ENCODE measurements at regions not wholly inside any gene's neighbourhood (a gene's known extent, or its start where the extent isn't known, plus 50 kb on each side); places are given as distances from the start of the nearest gene placed in this dataset.

DNA sequence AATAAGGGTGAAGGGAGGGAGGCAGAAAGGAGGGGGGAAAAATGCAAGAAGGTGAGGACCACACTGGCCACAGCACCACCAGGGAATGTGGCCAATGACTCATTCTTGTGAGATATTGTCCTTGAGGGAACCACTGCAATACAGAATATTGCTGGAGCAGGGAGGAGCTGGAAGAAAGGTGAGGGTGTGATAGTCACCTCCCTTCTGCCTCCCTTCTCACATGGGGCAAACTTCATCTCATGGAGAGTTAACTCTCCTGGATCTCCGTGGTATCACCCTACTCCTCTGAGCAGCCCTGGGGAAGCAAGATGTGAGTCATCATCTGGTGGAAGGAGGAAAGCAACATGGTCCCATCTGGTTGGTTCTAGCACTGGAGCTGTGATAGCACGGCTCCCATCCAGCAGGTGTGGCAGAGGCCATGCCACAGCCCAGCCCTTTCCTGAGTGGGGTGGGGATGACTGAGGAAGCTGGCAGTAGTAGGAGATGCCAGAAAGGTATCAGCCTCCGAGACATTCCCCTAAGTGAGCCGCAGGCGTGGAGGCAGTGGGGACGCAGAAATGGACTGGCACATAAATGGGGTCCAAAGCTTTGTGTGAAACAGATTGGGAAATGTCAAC is 115.9 kb upstream of the LPP start:
- H3K14ac ChIP-seq (replicated peaks; ENCODE audit: low read depth, low read length) = no peak overlapping the region
- H2BK15ac ChIP-seq (ENCODE audit: low read depth, low read length) = no peak overlapping the region
- no peak overlapping the region for H4K5ac ChIP-seq (ENCODE audit: low read depth, low read length)
- intact Hi-C loops (cut with micrococcal nuclease) (no loop called here), dilution Hi-C loops (cut with HindIII; ENCODE audit: low sequenced_read_pairs, unreplicated experiment) (no loop called here), in situ Hi-C loops (cut with MboI; ENCODE audit: low sequenced_read_pairs) (loop anchor here (25.0 kb wide), 1 partner anchor 924 kb away; no protein-coding TSS in a partner anchor)
- no peaks in the 10 kb centered on the region for H3K79me1 ChIP-seq (ENCODE audit: low read depth in 1 of 2, low read length in 2 of 2)
- peak; percentile 25 for DNase-seq
- H3K4ac ChIP-seq (ENCODE audit: low read depth, low read length) = 0 out of 2 replicates have a peak overlapping the region, but pooled peaks have one; percentile 8
- no peak overlapping the region for H2BK20ac ChIP-seq (ENCODE audit: low read depth, low read length)
- ChIA-PET CTCF (no interaction called here), POLR2A (ENCODE audit: unreplicated experiment) (no interaction called here)
- 0 out of 2 replicates have a peak, but pooled peaks cover 4% of the 10 kb centered on the region for H3K9me1 ChIP-seq (ENCODE audit: insufficient read depth, low read length)
- no peak overlapping the region for H3K9ac ChIP-seq (ENCODE audit: low read depth, low read length)
- no peak overlapping the region for H4K8ac ChIP-seq (ENCODE audit: low read depth in 2 of 2, low read length in 2 of 2)
- no peak overlapping the region for H2BK5ac ChIP-seq (ENCODE audit: low read depth, low read length, poor library complexity, severe bottlenecking)
- H3K9me3 ChIP-seq (ENCODE audit: control insufficient read depth, insufficient read depth, low read length) = no peaks in the 10 kb centered on the region
- peaks cover 3% of the 10 kb centered on the region; the same call in 1 of the 2 replicates for H3K4me1 ChIP-seq (ENCODE audit: control insufficient read depth, insufficient read depth, low read length)
- no peak overlapping the region for H3K27ac ChIP-seq (ENCODE audit: insufficient read depth, low read length)
- ATAC-seq (ENCODE audit: low read depth) = peak; percentile 17; the same call in 1 of the 2 replicates
- H3K36me3 ChIP-seq (ENCODE audit: control insufficient read depth, insufficient read depth, low read length) = no peaks in the 10 kb centered on the region
- no peak overlapping the region for H4K91ac ChIP-seq (ENCODE audit: insufficient read depth, low read depth, low read length)
- H2AFZ ChIP-seq (replicated peaks; ENCODE audit: low read length, poor library complexity) = peak overlapping the region; percentile 37
- no peak overlapping the region for H3K56ac ChIP-seq (ENCODE audit: extremely low read depth, insufficient read depth, low read length)
- H4K20me1 ChIP-seq (ENCODE audit: insufficient read depth, low read length) = no peaks in the 10 kb centered on the region
- H2BK120ac ChIP-seq (ENCODE audit: low read depth, low read length) = no peak overlapping the region
- 0 out of 2 replicates have a peak, but pooled peaks cover 2% of the 10 kb centered on the region for H3K27me3 ChIP-seq (ENCODE audit: control insufficient read depth, insufficient read depth, low read length)
- peak overlapping the region; percentile 23 for H2AK5ac ChIP-seq (ENCODE audit: low read depth, low read length)
- TF ChIP-seq BHLHE40 (IDR thresholded peaks at IDR 0.05; ENCODE audit: low read depth, low read length) = no peak
- no peak for TF ChIP-seq CEBPB (IDR thresholded peaks at IDR 0.05; ENCODE audit: low read depth, low read length)
- 0 out of 2 replicates have a peak, but pooled peaks have one; percentile 12 for TF ChIP-seq FOS (IDR thresholded peaks at IDR 0.05; ENCODE audit: low read depth, low read length)
- H3K23ac ChIP-seq (ENCODE audit: low read depth, low read length) = peak overlapping the region; percentile 0; the same call in 1 of the 2 replicates
- BruUV-seq (replicated peaks) = no TSS peak
- H3K4me2 ChIP-seq (ENCODE audit: low read depth, low read length) = no peak overlapping the region
- H2AK9ac ChIP-seq (replicated peaks; ENCODE audit: low read depth, low read length, poor library complexity) = peak overlapping the region; percentile 77
- WGBS, 2 experiments (ENCODE audit: extremely low coverage in 2 of 2, insufficient read length in 1 of 2) = no CpG with 5 or more reads among the region's 6 CpGs
- H3K18ac ChIP-seq (ENCODE audit: low read depth, low read length) = no peak overlapping the region
- H3K4me3 ChIP-seq (ENCODE audit: insufficient read depth, low read depth, low read length) = no peak overlapping the region

Measured in IMR-90 (cell line).